HCT116 (cell line): ENCODE measurements at regions not wholly inside any gene's neighbourhood (a gene's known extent, or its start where the extent isn't known, plus 50 kb on each side); places are given as distances from the start of the nearest gene placed in this dataset.

Experiments used
- ATAC-seq: fragments of 200-7000 bp; cut with Tn5 transposase; 2 replicates; pipeline ENCODE4 v1.9.1; 2020; ENCODE audit warnings: mild to moderate bottlenecking, moderate library complexity
- BruUV-seq: library from RNA; stranded (reverse); fragments of 400-500 nt; replicated peaks from 2 replicates; lab custom pipeline; 2021; lab: Mats Ljungman, UMichigan
- CTCF ChIA-PET: fragments of 300-600 bp; sonication (Branson Sonifier 250); formaldehyde crosslinking; loops from one replicate; lab custom pipeline; 2021; ENCODE audit warnings: antibody characterized with exemption; lab: Charles Lee
- POLR2A ChIA-PET: fragments of 300-600, 350-600 bp; sonication (Branson Sonifier 250); formaldehyde crosslinking; loops from one replicate; lab custom pipeline; 2021; ENCODE audit warnings: antibody characterized with exemption; lab: Charles Lee
- RAD21 ChIA-PET, 2 experiments: fragments of 300-600 bp; sonication (Branson Sonifier 250); formaldehyde crosslinking; loops; one replicate each; lab custom pipeline; 2023; ENCODE audit warnings: low total read pairs in 2 of 2; ENCODE audit not compliant: uncharacterized antibody in 2 of 2, unreplicated experiment in 2 of 2, low non-redundant PET in 1 of 2; lab: Charles Lee
- DNase-seq: peaks from one replicate; pipeline ENCODE4 v3.0.0-alpha.2; 2010; ENCODE audit warnings: low read depth, low spot score
- H2AFZ ChIP-seq: fragments of 200-600 bp; shearing (Covaris generic), sonication (generic); 2 replicates; pipeline ENCODE4 v1.6.1; 2017; ENCODE audit warnings: low read depth, mixed run types, mixed read lengths, antibody characterized with exemption, low read length; ENCODE audit not compliant: poor library complexity, severe bottlenecking
- H3K27ac ChIP-seq: 2 replicates; pipeline ENCODE4 v1.5.1; 2012; ENCODE audit warnings: low read depth, low read length
- H3K27me3 ChIP-seq: fragments of 200-600 bp; sonication (generic); 2 replicates; pipeline ENCODE4 v1.6.1; 2016; ENCODE audit warnings: mixed run types, low read length, mixed read lengths; ENCODE audit not compliant: insufficient read depth
- H3K36me3 ChIP-seq, 2 experiments: fragments of 200-500 bp in 1 of 2; fragments of 200-600 bp in 1 of 2; sonication (Bioruptor generic) in 1 of 2; sonication (generic) in 1 of 2; 2 replicates each; pipeline versions ENCODE4 v1.5.1 to v1.6.1; 2014 to 2016; ENCODE audit warnings: low read length in 2 of 2, inconsistent platforms in 1 of 2, mixed read lengths in 1 of 2, mixed run types in 1 of 2; ENCODE audit not compliant: insufficient read depth in 2 of 2, control insufficient read depth in 1 of 2
- H3K4me1 ChIP-seq, 2 experiments: fragments of 200-600 bp in 1 of 2; sonication (generic) in 1 of 2; 2 replicates each; pipeline versions ENCODE4 v1.5.1 to v1.6.1; 2012 to 2017; ENCODE audit warnings: low read length in 2 of 2, inconsistent platforms in 1 of 2, mild to moderate bottlenecking in 1 of 2, mixed read lengths in 1 of 2, mixed run types in 1 of 2, moderate library complexity in 1 of 2; ENCODE audit not compliant: insufficient read depth in 2 of 2, control insufficient read depth in 1 of 2
- H3K4me2 ChIP-seq: fragments of 200-600 bp; sonication (generic); 2 replicates; pipeline ENCODE4 v1.6.1; 2017; ENCODE audit warnings: mixed run types, low read length, mixed read lengths
- H3K4me3 ChIP-seq, 2 experiments: fragments of 200-600 bp in 1 of 2; sonication (generic) in 1 of 2; replicated peaks in 1 of 2; 2 replicates each; pipeline ENCODE4 v1.5.1; 2011 to 2016; ENCODE audit warnings: low read length in 2 of 2, control low read depth in 1 of 2, low read depth in 1 of 2, mild to moderate bottlenecking in 1 of 2, mixed read lengths in 1 of 2, mixed run types in 1 of 2
- H3K79me2 ChIP-seq: fragments of 200-600 bp; sonication (generic); 2 replicates; pipeline ENCODE4 v1.6.1; 2017; ENCODE audit warnings: mild to moderate bottlenecking, mixed run types, low read length, moderate library complexity, mixed read lengths; ENCODE audit not compliant: insufficient read depth
- H3K9ac ChIP-seq: fragments of 200-600 bp; sonication (generic); 2 replicates; pipeline ENCODE4 v1.6.1; 2016; ENCODE audit warnings: low read length, mixed read lengths
- H3K9me2 ChIP-seq: fragments of 200-600 bp; sonication (generic), shearing (Covaris generic); 2 replicates; pipeline ENCODE4 v1.6.1; 2017; ENCODE audit warnings: mixed run types, mild to moderate bottlenecking, moderate library complexity; ENCODE audit not compliant: insufficient read depth
- H3K9me3 ChIP-seq, 2 experiments: fragments of 200-500 bp in 1 of 2; fragments of 200-600 bp in 1 of 2; sonication (Bioruptor generic) in 1 of 2; sonication (generic) in 1 of 2; 2 replicates each; pipeline ENCODE4 v1.6.1; 2014 to 2017; ENCODE audit warnings: low read length in 2 of 2, mixed read lengths in 2 of 2, inconsistent platforms in 1 of 2, low read depth in 1 of 2, mild to moderate bottlenecking in 1 of 2, mixed run types in 1 of 2, moderate library complexity in 1 of 2; ENCODE audit not compliant: control insufficient read depth in 1 of 2, insufficient read depth in 1 of 2
- H4K20me1 ChIP-seq: fragments of 200-600 bp; sonication (generic), shearing (Covaris generic); 2 replicates; pipeline ENCODE4 v1.6.1; 2017; ENCODE audit warnings: mixed run types, mild to moderate bottlenecking, moderate library complexity; ENCODE audit not compliant: insufficient read depth
- ATF3 ChIP-seq: IDR thresholded peaks from 2 replicates; pipeline ENCODE4 v1.6.1; 2012
- CEBPB ChIP-seq: IDR thresholded peaks from 2 replicates; pipeline ENCODE4 v1.6.1; 2012; ENCODE audit warnings: low read depth
- ELF1 ChIP-seq: IDR thresholded peaks from 2 replicates; pipeline ENCODE4 v1.6.1; 2012; ENCODE audit warnings: low read depth, borderline replicate concordance
- EZH2phosphoT487 ChIP-seq: fragments of 200-600 bp; IDR thresholded peaks from 2 replicates; pipeline ENCODE4 v1.6.1; 2018; ENCODE audit warnings: antibody characterized with exemption, borderline replicate concordance
- JUND ChIP-seq: IDR thresholded peaks from 2 replicates; pipeline ENCODE4 v1.6.1; 2012
- MAX ChIP-seq: IDR thresholded peaks from 2 replicates; pipeline ENCODE4 v1.6.1; 2012
- POLR2A ChIP-seq: IDR thresholded peaks from 2 replicates; pipeline ENCODE4 v1.7.0; 2011; ENCODE audit warnings: borderline replicate concordance; ENCODE audit not compliant: insufficient read depth, insufficient read length; ENCODE audit errors: extremely low read depth
- SIN3A ChIP-seq: IDR thresholded peaks from 2 replicates; pipeline ENCODE4 v1.6.1; 2012; ENCODE audit warnings: low read depth
- SP1 ChIP-seq: IDR thresholded peaks from 2 replicates; pipeline ENCODE4 v1.6.1; 2012; ENCODE audit warnings: low read depth
- SRF ChIP-seq: IDR thresholded peaks from 2 replicates; pipeline ENCODE4 v1.6.1; 2012; ENCODE audit warnings: low read depth
- TCF7L2 ChIP-seq: IDR thresholded peaks from 2 replicates; pipeline ENCODE4 v1.7.0; 2011; ENCODE audit warnings: borderline replicate concordance, inconsistent platforms; ENCODE audit not compliant: insufficient read depth, insufficient read length; ENCODE audit errors: extremely low read depth
- ZFX ChIP-seq: fragments of 450-650 bp; IDR thresholded peaks from 2 replicates; pipeline ENCODE4 v1.6.1; 2017
- intact Hi-C: fragments of 100-400 bp; cut with micrococcal nuclease; formaldehyde crosslinking; loops from 2 replicates; pipeline ENCODE4 v1.10.0; 2022
- TF ChIP-seq, protein P1 (sequence below), 3 experiments: fragments of 200-600 bp in 1 of 3; sonication (generic) in 1 of 3; IDR thresholded peaks in 2 of 3; conservative IDR thresholded peaks in 1 of 3; 2 replicates each; pipeline ENCODE4 v1.5.1; 2012 to 2017; ENCODE audit warnings: low read depth in 2 of 3, low read length in 2 of 3, antibody characterized with exemption in 1 of 3, borderline replicate concordance in 1 of 3, control low read depth in 1 of 3, mild to moderate bottlenecking in 1 of 3, mixed read lengths in 1 of 3, mixed run types in 1 of 3, moderate library complexity in 1 of 3; ENCODE audit not compliant: insufficient read depth in 1 of 3

DNA sequence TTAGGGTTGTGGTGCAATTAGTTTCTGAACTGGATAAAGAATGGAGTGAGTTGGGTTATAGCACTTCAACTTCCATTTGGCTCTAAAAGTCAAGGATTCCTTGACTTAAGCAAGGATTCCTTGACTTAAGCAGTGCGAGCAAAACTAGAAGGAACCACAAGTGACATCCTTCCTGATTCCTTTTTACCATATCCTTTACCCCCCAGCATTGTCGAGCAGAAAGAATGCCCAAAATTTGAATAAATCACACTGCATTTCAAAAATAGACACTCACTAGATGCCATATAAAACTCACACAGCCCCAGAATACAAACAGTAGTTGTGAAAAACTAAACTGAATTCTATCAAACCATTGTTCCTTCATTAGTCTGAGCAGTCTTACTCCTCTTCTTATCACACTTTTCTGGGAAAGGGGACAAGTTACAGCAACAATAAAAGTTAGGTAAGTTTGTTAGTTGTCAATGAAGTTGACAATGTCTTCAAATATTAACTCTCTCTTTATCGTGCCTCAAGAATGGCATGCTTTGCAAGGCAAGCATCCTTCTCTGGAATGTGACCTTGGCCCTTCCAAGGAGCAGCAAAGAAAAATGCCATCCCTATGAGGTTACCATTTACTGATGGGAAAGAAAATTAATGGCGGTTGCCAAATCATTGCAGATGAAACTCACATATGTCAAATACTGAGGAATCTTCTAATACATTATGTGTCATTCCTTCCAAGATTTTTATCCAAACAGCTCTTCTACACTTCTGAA is 273.3 kb upstream of the ANKRD55 start:
- H3K9me2 ChIP-seq: no peaks in the 10 kb centered on the region
- BruUV-seq: no TSS peak
- intact Hi-C loops: no loop called here
- H3K9me3 ChIP-seq: no peaks in the 10 kb centered on the region
- ChIA-PET CTCF (no interaction called here), POLR2A (no interaction called here), RAD21 (no interaction called here)
- no peaks in the 10 kb centered on the region for H3K27me3 ChIP-seq
- DNase-seq: no peak
- no peak for ATAC-seq
- no peak overlapping the region for H3K27ac ChIP-seq
- TF ChIP-seq ELF1 (no peak), ATF3 (no peak), ZFX (no peak), SP1 (no peak), SIN3A (no peak), SRF (no peak), POLR2A (no peak), EZH2phosphoT487 (no peak), CEBPB (no peak), JUND (no peak), MAX (no peak), TCF7L2 (no peak)
- TF ChIP-seq, protein P1, sequence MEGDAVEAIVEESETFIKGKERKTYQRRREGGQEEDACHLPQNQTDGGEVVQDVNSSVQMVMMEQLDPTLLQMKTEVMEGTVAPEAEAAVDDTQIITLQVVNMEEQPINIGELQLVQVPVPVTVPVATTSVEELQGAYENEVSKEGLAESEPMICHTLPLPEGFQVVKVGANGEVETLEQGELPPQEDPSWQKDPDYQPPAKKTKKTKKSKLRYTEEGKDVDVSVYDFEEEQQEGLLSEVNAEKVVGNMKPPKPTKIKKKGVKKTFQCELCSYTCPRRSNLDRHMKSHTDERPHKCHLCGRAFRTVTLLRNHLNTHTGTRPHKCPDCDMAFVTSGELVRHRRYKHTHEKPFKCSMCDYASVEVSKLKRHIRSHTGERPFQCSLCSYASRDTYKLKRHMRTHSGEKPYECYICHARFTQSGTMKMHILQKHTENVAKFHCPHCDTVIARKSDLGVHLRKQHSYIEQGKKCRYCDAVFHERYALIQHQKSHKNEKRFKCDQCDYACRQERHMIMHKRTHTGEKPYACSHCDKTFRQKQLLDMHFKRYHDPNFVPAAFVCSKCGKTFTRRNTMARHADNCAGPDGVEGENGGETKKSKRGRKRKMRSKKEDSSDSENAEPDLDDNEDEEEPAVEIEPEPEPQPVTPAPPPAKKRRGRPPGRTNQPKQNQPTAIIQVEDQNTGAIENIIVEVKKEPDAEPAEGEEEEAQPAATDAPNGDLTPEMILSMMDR (IDR thresholded peaks at IDR 0.05 in 2 of 3, conservative IDR thresholded peaks at IDR 0.05 in 1 of 3; ENCODE audit: borderline replicate concordance in 1 of 3, insufficient read depth in 1 of 3, low read depth in 2 of 3, low read length in 2 of 3): no peak
- no peaks in the 10 kb centered on the region for H4K20me1 ChIP-seq
- no peaks in the 10 kb centered on the region for H3K4me1 ChIP-seq
- H3K4me3 ChIP-seq: no peak overlapping the region
- no peaks in the 10 kb centered on the region for H3K79me2 ChIP-seq
- no peaks in the 10 kb centered on the region for H3K36me3 ChIP-seq
- no peak overlapping the region for H3K9ac ChIP-seq
- no peak overlapping the region for H2AFZ ChIP-seq
- no peak overlapping the region for H3K4me2 ChIP-seq
